HepG2 (cell line): ENCODE measurements at regions not wholly inside any gene's neighbourhood (a gene's known extent, or its start where the extent isn't known, plus 50 kb on each side); places are given as distances from the start of the nearest gene placed in this dataset.

ENCODE experiments used
- ATF3 ChIP-seq: sonication (generic); formaldehyde crosslinking; IDR thresholded peaks from 2 replicates; pipeline ENCODE4 v1.4.0; 2020; ENCODE audit warnings: missing genetic modification reagents
- CHD2 ChIP-seq: IDR thresholded peaks from 2 replicates; pipeline ENCODE4 v1.6.1; 2011; ENCODE audit warnings: low read depth, low read length, improper control_type of control experiment
- JUN ChIP-seq: sonication (generic); formaldehyde crosslinking; IDR thresholded peaks from 2 replicates; pipeline ENCODE4 v1.4.0; 2020; ENCODE audit warnings: mild to moderate bottlenecking, missing genetic modification reagents
- MAX ChIP-seq: IDR thresholded peaks from 2 replicates; pipeline ENCODE4 v1.6.1; 2012; ENCODE audit warnings: inconsistent platforms
- ZBTB21 ChIP-seq: sonication (generic); formaldehyde crosslinking; IDR thresholded peaks from 2 replicates; pipeline ENCODE4 v1.4.0; 2020; ENCODE audit warnings: missing genetic modification reagents
- ZFP82 ChIP-seq: sonication (generic); formaldehyde crosslinking; IDR thresholded peaks from 2 replicates; pipeline ENCODE4 v1.5.1; 2020; ENCODE audit warnings: mild to moderate bottlenecking, missing genetic modification reagents, borderline replicate concordance
- ZNF605 ChIP-seq: sonication (generic); formaldehyde crosslinking; IDR thresholded peaks from 2 replicates; pipeline ENCODE4 v1.8.0; 2022; ENCODE audit warnings: mild to moderate bottlenecking, missing genetic modification reagents

GRCh38 chr3:55202326-55202725 is 274.5 kb upstream of the LRTM1 start:
- TF ChIP-seq CHD2 (no peak), ZNF605 (CRISPR knock-in tag) (no peak), JUN (CRISPR knock-in tag) (no peak), ZBTB21 (no peak), ATF3 (CRISPR knock-in tag) (no peak), ZFP82 (no peak), MAX (no peak)
